Medulla oblongata (tissue), 1 donor: ENCODE measurements at regions not wholly inside any gene's neighbourhood (a gene's known extent, or its start where the extent isn't known, plus 50 kb on each side); places are given as distances from the start of the nearest gene placed in this dataset.
"Not testable (repeated sequence)": the region's sequence is repeated elsewhere in the genome, so short reads cannot be mapped to it uniquely, and the experiment has no call there.

Source experiments
- DNase-seq: peaks from one replicate; pipeline ENCODE4 v3.0.0-alpha.2; 2015; ENCODE audit errors: extremely low spot score

- no peak for DNase-seq
Measured at GRCh38 chr20:6662309-6662708, 105.2 kb upstream of the BMP2 start.

- DNase-seq = no peak
Measured at GRCh38 chr20:6660441-6660840, 107.0 kb upstream of the BMP2 start.

- DNase-seq = not testable (repeated sequence)
Measured at GRCh38 chr20:6658909-6659308, 108.6 kb upstream of the BMP2 start.

- DNase-seq = no peak
Measured at GRCh38 chr20:6657904-6658303, 109.6 kb upstream of the BMP2 start.

GRCh38 chr20:6657111-6657510, 110.4 kb upstream of the BMP2 start:
- no peak for DNase-seq

GRCh38 chr20:6654513-6655252, 112.8 kb upstream of the BMP2 start:
- DNase-seq = no peak

- no peak for DNase-seq
Measured at GRCh38 chr20:6651561-6651960, 115.9 kb upstream of the BMP2 start.

- no peak for DNase-seq
Measured at GRCh38 chr20:6651016-6651415, 116.5 kb upstream of the BMP2 start.

GRCh38 chr20:6646021-6646636, 121.4 kb upstream of the BMP2 start:
- DNase-seq = no peak

GRCh38 chr20:6644813-6645628, 122.5 kb upstream of the BMP2 start:
- DNase-seq = no peak

GRCh38 chr20:6641012-6641411, 126.5 kb upstream of the BMP2 start:
- no peak for DNase-seq

GRCh38 chr20:6637160-6637579, 130.3 kb upstream of the BMP2 start:
- no peak for DNase-seq

GRCh38 chr20:6636209-6637159, 131.0 kb upstream of the BMP2 start:
- peak; percentile 58 for DNase-seq

GRCh38 chr20:6635034-6635736, 132.3 kb upstream of the BMP2 start:
- no peak for DNase-seq

GRCh38 chr20:6632187-6632586, 135.3 kb upstream of the BMP2 start:
- DNase-seq = peak; percentile 7

GRCh38 chr20:6630514-6630913, 137.0 kb upstream of the BMP2 start:
- no peak for DNase-seq

- no peak for DNase-seq
Measured at GRCh38 chr20:6629564-6629963, 137.9 kb upstream of the BMP2 start.

GRCh38 chr20:6626805-6627204, 140.7 kb upstream of the BMP2 start:
- DNase-seq = no peak

GRCh38 chr20:6623989-6624388, 143.5 kb upstream of the BMP2 start:
- no peak for DNase-seq

GRCh38 chr20:6622041-6622440, 145.4 kb upstream of the BMP2 start:
- no peak for DNase-seq

GRCh38 chr20:6618051-6618450, 149.4 kb upstream of the BMP2 start:
- no peak for DNase-seq
